Gastrocnemius medialis (tissue), 4 donors: ENCODE measurements at regions not wholly inside any gene's neighbourhood (a gene's known extent, or its start where the extent isn't known, plus 50 kb on each side); places are given as distances from the start of the nearest gene placed in this dataset.

ENCODE experiments used
- POLR2A ChIP-seq, 2 donors: fragments of 450-650 bp; IDR thresholded peaks; one replicate each; pipeline ENCODE4 v1.6.1; 2017; ENCODE audit warnings: antibody characterized with exemption in 2 of 2, mild to moderate bottlenecking in 2 of 2, moderate library complexity in 2 of 2
- TF ChIP-seq, protein P1 (sequence below), 5 experiments: fragments of 450-650 bp in 3 of 5; fragments of 200-600 bp in 2 of 5; sonication (generic) in 2 of 5; IDR thresholded peaks in 4 of 5; conservative IDR thresholded peaks in 1 of 5; 1 replicate in 4 of 5; 2 replicates in 1 of 5; pipeline ENCODE4 v1.5.1; 2016 to 2019; ENCODE audit warnings: antibody characterized with exemption in 5 of 5, mild to moderate bottlenecking in 3 of 5, moderate library complexity in 3 of 5

DNA sequence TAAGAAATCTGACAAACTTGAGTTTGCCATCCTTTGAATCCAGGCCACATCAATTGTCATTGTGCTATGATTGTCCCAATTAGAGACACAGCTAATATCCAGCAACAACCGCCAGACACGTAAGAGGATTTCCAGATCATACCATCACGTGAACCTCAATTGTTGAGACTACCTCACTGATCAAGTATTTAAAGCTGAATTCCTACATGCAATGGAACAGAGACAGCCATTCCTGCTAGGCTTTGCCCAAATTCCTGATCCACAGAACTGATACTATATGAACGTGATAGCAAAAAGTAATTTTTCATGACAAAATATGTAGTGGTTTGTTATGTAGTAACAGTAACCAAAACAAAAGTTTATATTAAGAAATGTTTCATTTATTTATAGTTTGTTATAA is 657.7 kb downstream of the PRR16 start:
- TF ChIP-seq, protein P1, sequence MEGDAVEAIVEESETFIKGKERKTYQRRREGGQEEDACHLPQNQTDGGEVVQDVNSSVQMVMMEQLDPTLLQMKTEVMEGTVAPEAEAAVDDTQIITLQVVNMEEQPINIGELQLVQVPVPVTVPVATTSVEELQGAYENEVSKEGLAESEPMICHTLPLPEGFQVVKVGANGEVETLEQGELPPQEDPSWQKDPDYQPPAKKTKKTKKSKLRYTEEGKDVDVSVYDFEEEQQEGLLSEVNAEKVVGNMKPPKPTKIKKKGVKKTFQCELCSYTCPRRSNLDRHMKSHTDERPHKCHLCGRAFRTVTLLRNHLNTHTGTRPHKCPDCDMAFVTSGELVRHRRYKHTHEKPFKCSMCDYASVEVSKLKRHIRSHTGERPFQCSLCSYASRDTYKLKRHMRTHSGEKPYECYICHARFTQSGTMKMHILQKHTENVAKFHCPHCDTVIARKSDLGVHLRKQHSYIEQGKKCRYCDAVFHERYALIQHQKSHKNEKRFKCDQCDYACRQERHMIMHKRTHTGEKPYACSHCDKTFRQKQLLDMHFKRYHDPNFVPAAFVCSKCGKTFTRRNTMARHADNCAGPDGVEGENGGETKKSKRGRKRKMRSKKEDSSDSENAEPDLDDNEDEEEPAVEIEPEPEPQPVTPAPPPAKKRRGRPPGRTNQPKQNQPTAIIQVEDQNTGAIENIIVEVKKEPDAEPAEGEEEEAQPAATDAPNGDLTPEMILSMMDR (IDR thresholded peaks at IDR 0.05 in 4 of 5, conservative IDR thresholded peaks at IDR 0.05 in 1 of 5): no peak
- TF ChIP-seq POLR2A (IDR thresholded peaks at IDR 0.05): no peak
